ENCODE measurements at regions not wholly inside any gene's neighbourhood (a gene's known extent, or its start where the extent isn't known, plus 50 kb on each side); places are given as distances from the start of the nearest gene placed in this dataset.

DNA sequence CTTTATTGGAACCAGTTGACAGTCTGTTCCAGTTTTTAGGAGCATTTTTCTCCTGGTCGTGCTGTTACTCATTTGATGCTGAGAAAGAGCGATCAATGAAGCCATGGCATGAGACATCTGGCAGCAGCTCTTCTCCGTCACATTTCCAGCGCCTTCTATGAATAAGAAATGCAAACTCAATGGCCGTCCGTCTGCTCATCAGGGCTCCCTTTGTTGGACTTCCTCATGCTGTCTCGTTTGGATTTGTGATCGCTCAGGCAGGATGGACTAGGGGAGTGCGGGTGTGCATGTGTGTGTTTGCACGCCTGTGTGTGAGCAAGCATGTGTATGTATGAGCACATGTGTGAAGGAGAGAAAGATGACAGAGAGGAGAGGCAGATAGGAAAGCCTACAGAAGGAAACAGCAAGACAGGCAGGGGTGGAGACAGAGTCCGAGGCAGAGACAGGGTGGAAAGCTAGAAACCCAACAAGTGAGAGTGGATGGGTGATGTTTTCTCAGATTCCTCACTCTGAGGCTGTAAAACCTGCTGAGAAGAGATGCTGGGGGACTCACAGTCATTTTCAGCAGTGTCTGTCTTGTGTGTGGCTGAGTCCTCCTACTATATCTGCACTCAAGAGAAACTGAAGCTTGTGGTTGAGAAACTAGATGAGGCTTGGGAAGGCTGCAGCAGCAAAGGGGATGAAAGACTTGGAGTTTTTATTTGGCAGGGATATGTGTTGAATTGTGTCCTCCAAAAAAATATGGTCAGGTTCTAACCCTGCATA, 56.0 kb upstream of the CLMP start:
- no peaks in the 10 kb centered on the region for H3K9me3 ChIP-seq (ENCODE audit: insufficient read depth, low read length)
- no peak for DNase-seq (ENCODE audit: low read depth, low spot score)
- H3K4me1 ChIP-seq (ENCODE audit: insufficient read depth, insufficient read length) = peaks cover 3% of the 10 kb centered on the region
- no peak overlapping the region for H3K9ac ChIP-seq (ENCODE audit: insufficient read length, low read depth)
- no peaks in the 10 kb centered on the region for H3K27me3 ChIP-seq (ENCODE audit: insufficient read depth, insufficient read length)
- no peaks in the 10 kb centered on the region for H3K36me3 ChIP-seq (ENCODE audit: insufficient read depth, insufficient read length, low read length)
- TF ChIP-seq ZNF274 (IDR thresholded peaks at IDR 0.05; ENCODE audit: low read depth, low read length) (no peak), SUZ12 (IDR thresholded peaks at IDR 0.05; ENCODE audit: extremely low read depth, insufficient read depth, insufficient read length) (no peak), YY1 (IDR thresholded peaks at IDR 0.05; ENCODE audit: insufficient read depth, insufficient read length) (no peak)
- no peak overlapping the region for H3K4me3 ChIP-seq (ENCODE audit: insufficient read length, low read depth)

DNA sequence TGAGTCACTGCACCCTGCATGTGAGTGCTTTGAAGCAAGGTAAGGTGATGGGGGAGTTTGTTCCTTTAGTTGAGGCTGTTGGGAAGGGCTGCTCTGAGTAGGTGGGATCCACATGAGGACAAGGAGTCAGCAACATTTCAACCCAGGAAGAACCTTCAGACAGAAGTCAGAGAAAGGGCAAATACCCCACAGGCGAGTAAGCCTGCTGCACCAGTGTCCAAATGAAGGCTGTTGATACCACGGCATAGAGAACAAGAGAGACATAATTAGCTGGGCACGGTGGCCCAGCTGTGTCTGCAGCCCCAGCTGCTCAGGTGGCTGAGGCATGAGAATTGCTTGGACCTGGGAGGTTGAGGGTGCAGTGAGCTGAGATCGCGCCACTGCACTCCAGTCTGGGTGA, 54.3 kb upstream of the CLMP start:
- TF ChIP-seq ZNF274 (IDR thresholded peaks at IDR 0.05; ENCODE audit: low read depth, low read length) (no peak), YY1 (IDR thresholded peaks at IDR 0.05; ENCODE audit: insufficient read depth, insufficient read length) (no peak), SUZ12 (IDR thresholded peaks at IDR 0.05; ENCODE audit: extremely low read depth, insufficient read depth, insufficient read length) (no peak)
- DNase-seq (ENCODE audit: low read depth, low spot score) = no peak
- Histone ChIP-seq H3K9me3 (ENCODE audit: insufficient read depth, low read length) (no peaks in the 10 kb centered on the region), H3K36me3 (ENCODE audit: insufficient read depth, insufficient read length, low read length) (no peaks in the 10 kb centered on the region), H3K27me3 (ENCODE audit: insufficient read depth, insufficient read length) (no peaks in the 10 kb centered on the region), H3K4me1 (ENCODE audit: insufficient read depth, insufficient read length) (peaks cover 3% of the 10 kb centered on the region), H3K9ac (ENCODE audit: insufficient read length, low read depth) (no peak overlapping the region), H3K4me3 (ENCODE audit: insufficient read length, low read depth) (no peak overlapping the region)

DNA sequence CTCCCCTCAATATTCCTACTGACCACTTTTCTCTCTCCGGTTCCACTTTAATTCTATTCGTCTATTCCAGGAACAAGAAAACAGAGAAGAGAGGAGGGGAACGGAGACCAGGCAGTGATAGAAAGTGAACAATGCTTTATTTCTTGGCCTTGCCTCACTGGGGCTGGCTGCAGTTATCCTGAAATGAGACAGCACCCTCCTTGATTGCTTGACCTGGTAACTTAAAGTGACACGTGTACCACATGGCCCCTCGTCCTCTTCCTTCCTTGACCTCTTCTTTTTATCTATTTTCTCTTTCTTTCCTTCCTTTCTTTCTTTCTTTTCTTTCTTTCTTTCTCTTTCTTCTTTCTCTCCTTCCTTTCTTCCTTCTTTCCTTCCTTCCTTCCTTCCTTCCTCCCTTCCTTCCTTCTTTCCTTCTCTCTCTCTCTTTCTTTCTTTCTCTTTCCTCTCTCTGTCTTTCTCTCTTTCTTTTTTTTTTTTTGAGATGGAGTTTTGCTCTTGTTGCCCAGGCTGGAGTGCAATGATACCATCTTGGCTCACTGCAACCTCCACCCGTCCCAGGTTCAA, 52.8 kb upstream of the CLMP start:
- no peak for TF ChIP-seq ZNF274 (IDR thresholded peaks at IDR 0.05; ENCODE audit: low read depth, low read length)
- TF ChIP-seq SUZ12 (IDR thresholded peaks at IDR 0.05; ENCODE audit: extremely low read depth, insufficient read depth, insufficient read length) = no peak
- no peak for TF ChIP-seq YY1 (IDR thresholded peaks at IDR 0.05; ENCODE audit: insufficient read depth, insufficient read length)
- no peak overlapping the region for H3K9ac ChIP-seq (ENCODE audit: insufficient read length, low read depth)
- no peak overlapping the region for H3K4me3 ChIP-seq (ENCODE audit: insufficient read length, low read depth)

DNA sequence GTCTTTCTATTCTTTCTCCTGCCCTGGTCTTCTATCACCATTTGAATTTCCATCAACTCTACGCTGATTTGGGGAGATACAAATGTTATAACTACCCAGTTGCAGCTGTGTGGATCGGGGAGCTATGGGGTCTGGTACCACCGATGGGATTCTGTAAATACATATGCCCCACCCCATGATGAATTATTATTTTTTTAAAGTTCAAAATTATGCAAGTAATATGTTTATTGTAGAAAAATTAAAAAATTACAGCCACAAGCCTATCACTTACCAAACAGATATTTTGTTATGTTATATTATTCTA, 52.4 kb upstream of the CLMP start:
- Histone ChIP-seq H3K4me1 (ENCODE audit: insufficient read depth, insufficient read length) (peaks cover 2% of the 10 kb centered on the region), H3K9ac (ENCODE audit: insufficient read length, low read depth) (no peak overlapping the region), H3K27me3 (ENCODE audit: insufficient read depth, insufficient read length) (no peaks in the 10 kb centered on the region), H3K4me3 (ENCODE audit: insufficient read length, low read depth) (no peak overlapping the region), H3K9me3 (ENCODE audit: insufficient read depth, low read length) (no peaks in the 10 kb centered on the region), H3K36me3 (ENCODE audit: insufficient read depth, insufficient read length, low read length) (no peaks in the 10 kb centered on the region)
- TF ChIP-seq ZNF274 (IDR thresholded peaks at IDR 0.05; ENCODE audit: low read depth, low read length) = no peak
- no peak for TF ChIP-seq YY1 (IDR thresholded peaks at IDR 0.05; ENCODE audit: insufficient read depth, insufficient read length)
- TF ChIP-seq SUZ12 (IDR thresholded peaks at IDR 0.05; ENCODE audit: extremely low read depth, insufficient read depth, insufficient read length) = no peak
- DNase-seq (ENCODE audit: low read depth, low spot score) = no peak

More for the DNA sequence above, 52.8 kb upstream of the CLMP start:
- Histone ChIP-seq H3K9me3 (ENCODE audit: insufficient read depth, low read length) (no peaks in the 10 kb centered on the region), H3K27me3 (ENCODE audit: insufficient read depth, insufficient read length) (no peaks in the 10 kb centered on the region), H3K4me1 (ENCODE audit: insufficient read depth, insufficient read length) (peaks cover 3% of the 10 kb centered on the region), H3K36me3 (ENCODE audit: insufficient read depth, insufficient read length, low read length) (no peaks in the 10 kb centered on the region)
- no peak for DNase-seq (ENCODE audit: low read depth, low spot score)

DNA sequence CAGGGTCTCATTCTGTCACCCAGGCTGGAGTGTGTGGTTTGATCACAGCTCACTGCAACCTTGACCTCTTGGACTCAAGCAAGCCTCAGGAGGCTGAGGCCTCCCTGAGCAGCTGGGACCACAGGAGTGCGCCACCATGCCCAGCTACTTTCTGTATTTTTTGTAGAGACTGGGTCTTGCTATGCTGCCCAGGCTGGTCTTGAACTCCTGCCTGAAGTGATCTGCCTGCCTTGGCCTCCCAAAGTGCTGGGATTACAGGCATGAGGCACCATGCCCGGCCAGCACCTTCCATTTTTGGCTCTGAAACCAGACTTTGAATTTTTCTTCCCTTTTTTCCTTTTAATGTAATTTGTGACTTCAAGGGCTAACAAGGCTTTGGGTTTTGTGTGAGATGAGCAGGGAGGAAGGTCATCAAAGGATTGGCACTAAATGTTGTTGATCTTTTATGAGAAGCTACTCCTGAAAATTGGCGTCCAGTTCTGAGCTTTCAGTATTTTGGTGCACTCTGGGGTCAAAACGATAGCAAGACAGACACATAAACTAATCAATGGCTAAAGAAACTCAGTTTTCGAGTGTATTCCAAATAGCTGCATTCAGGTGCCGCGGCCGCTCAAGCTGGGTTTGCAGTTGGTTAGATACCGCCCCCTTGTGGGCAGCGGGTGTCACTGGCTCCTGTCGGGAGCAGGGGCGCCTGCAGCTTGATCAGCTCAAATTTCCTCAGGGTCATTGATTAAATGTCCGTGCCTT, 51.9 kb upstream of the CLMP start:
- Histone ChIP-seq H3K9me3 (ENCODE audit: insufficient read depth, low read length) (no peaks in the 10 kb centered on the region), H3K27me3 (ENCODE audit: insufficient read depth, insufficient read length) (no peaks in the 10 kb centered on the region), H3K4me3 (ENCODE audit: insufficient read length, low read depth) (no peak overlapping the region), H3K36me3 (ENCODE audit: insufficient read depth, insufficient read length, low read length) (no peaks in the 10 kb centered on the region), H3K9ac (ENCODE audit: insufficient read length, low read depth) (no peak overlapping the region), H3K4me1 (ENCODE audit: insufficient read depth, insufficient read length) (no peaks in the 10 kb centered on the region)
- DNase-seq (ENCODE audit: low read depth, low spot score) = peak; percentile 80
- TF ChIP-seq YY1 (IDR thresholded peaks at IDR 0.05; ENCODE audit: insufficient read depth, insufficient read length) (no peak), SUZ12 (IDR thresholded peaks at IDR 0.05; ENCODE audit: extremely low read depth, insufficient read depth, insufficient read length) (no peak), ZNF274 (IDR thresholded peaks at IDR 0.05; ENCODE audit: low read depth, low read length) (no peak)

DNA sequence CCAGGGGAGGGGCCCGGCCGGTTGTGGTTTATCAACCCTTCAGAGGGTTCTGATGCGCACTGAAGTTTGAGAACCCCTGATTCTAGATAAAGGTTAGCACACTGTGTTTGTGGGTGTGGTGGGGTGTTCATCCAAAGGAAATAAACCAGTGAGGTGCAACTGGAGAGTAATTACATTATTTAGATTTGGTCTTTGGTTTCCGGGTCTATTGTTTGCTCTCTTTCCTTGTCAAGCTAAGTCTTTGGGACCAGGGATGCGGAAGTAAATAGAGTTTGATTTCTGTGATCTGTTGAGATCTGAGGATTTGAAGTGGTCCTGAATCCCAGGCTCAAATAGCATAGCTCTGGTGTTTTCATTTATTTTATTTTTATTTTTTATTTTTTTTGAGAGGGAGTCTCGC, 50.5 kb upstream of the CLMP start:
- Histone ChIP-seq H3K4me3 (ENCODE audit: insufficient read length, low read depth) (no peak overlapping the region), H3K9me3 (ENCODE audit: insufficient read depth, low read length) (no peaks in the 10 kb centered on the region), H3K27me3 (ENCODE audit: insufficient read depth, insufficient read length) (no peaks in the 10 kb centered on the region), H3K36me3 (ENCODE audit: insufficient read depth, insufficient read length, low read length) (no peaks in the 10 kb centered on the region), H3K4me1 (ENCODE audit: insufficient read depth, insufficient read length) (no peaks in the 10 kb centered on the region), H3K9ac (ENCODE audit: insufficient read length, low read depth) (no peak overlapping the region)
- TF ChIP-seq SUZ12 (IDR thresholded peaks at IDR 0.05; ENCODE audit: extremely low read depth, insufficient read depth, insufficient read length) = no peak
- no peak for TF ChIP-seq YY1 (IDR thresholded peaks at IDR 0.05; ENCODE audit: insufficient read depth, insufficient read length)
- no peak for TF ChIP-seq ZNF274 (IDR thresholded peaks at IDR 0.05; ENCODE audit: low read depth, low read length)
- no peak for DNase-seq (ENCODE audit: low read depth, low spot score)

Measured in NT2/D1 (cell line).